Stomach (tissue), 8 donors: ENCODE measurements at regions not wholly inside any gene's neighbourhood (a gene's known extent, or its start where the extent isn't known, plus 50 kb on each side); places are given as distances from the start of the nearest gene placed in this dataset.

ENCODE experiments used
- DNase-seq, 2 donors: peaks; one replicate each; pipeline versions ENCODE4 v3.0.0 to v3.0.0-alpha.2; 2013 to 2019
- H3K27ac ChIP-seq, 5 donors: fragments of 200-600 bp in 4 of 5; sonication (generic) in 4 of 5; one replicate each; pipeline ENCODE4 v1.5.1; 2013 to 2019; ENCODE audit warnings: mild to moderate bottlenecking in 1 of 5, moderate library complexity in 1 of 5
- H3K27me3 ChIP-seq, 3 donors: fragments of 200-600 bp; sonication (generic); one replicate each; pipeline ENCODE4 v1.5.1; 2017 to 2019; ENCODE audit warnings: mixed run types in 1 of 3
- H3K36me3 ChIP-seq, 4 donors: fragments of 200-600 bp; sonication (generic); 1 replicate in 3 of 4; 2 replicates in 1 of 4; pipeline ENCODE4 v1.5.1; 2016 to 2019
- H3K4me1 ChIP-seq, 4 donors: fragments of 200-600 bp; sonication (generic); one replicate each; pipeline ENCODE4 v1.5.1; 2016 to 2019
- H3K4me3 ChIP-seq, 4 donors: fragments of 200-600 bp; sonication (generic) in 3 of 4; one replicate each; pipeline ENCODE4 v1.5.1; 2016 to 2019; ENCODE audit warnings: mild to moderate bottlenecking in 1 of 4
- H3K9me3 ChIP-seq, 4 donors: fragments of 200-600 bp; sonication (generic); one replicate each; pipeline ENCODE4 v1.5.1; 2016 to 2019
- CTCF ChIP-seq, 7 experiments: fragments of 450-650 bp in 4 of 7; fragments of 200-600 bp in 3 of 7; sonication (generic) in 3 of 7; IDR thresholded peaks; one replicate each; pipeline ENCODE4 v1.5.1; 2016 to 2019; ENCODE audit warnings: antibody characterized with exemption in 7 of 7, control low read depth in 2 of 7, mild to moderate bottlenecking in 1 of 7
- EP300 ChIP-seq: sonication (generic); formaldehyde crosslinking; IDR thresholded peaks from one replicate; pipeline ENCODE4 v1.6.1; 2017; ENCODE audit warnings: antibody characterized with exemption
- POLR2AphosphoS5 ChIP-seq, 3 donors: sonication (generic); formaldehyde crosslinking; IDR thresholded peaks; one replicate each; pipeline ENCODE4 v1.6.1; 2016; ENCODE audit warnings: antibody characterized with exemption in 3 of 3
- WGBS, 5 donors: extraction: QIAGEN DNeasy Blood & Tissue Kit in 3 of 5; methylation state at CpG; one replicate each; pipeline versions ENCODE4 v1.1.5 to v1.1.7; 2013 to 2018; 5-methylcytosine and 5-hydroxymethylcytosine counted together
- intact Hi-C: fragments of 100-400 bp; cut with DNase I; formaldehyde crosslinking; loops from one replicate; pipeline ENCODE4 v1.15.1; 2023; ENCODE audit warnings: low total_unique reads
- donor health status: healthy with polysubstance abuse.
- donor health status: Bipolar disorder and iron deficiency.
- donor health status: healthy.

- intact Hi-C loops = no loop called here
- H3K27me3 ChIP-seq = no peaks in the 10 kb centered on the region
- no peaks in the 10 kb centered on the region for H3K36me3 ChIP-seq
- TF ChIP-seq CTCF (IDR thresholded peaks at IDR 0.05) = no peak
- no peak for TF ChIP-seq POLR2AphosphoS5 (IDR thresholded peaks at IDR 0.05)
- TF ChIP-seq EP300 = no peak
- H3K4me3 ChIP-seq = no peak overlapping the region
- peaks cover 0 to 12% (median 0%) of the 10 kb centered on the region in 4 donors for H3K4me1 ChIP-seq
- no peak for DNase-seq
- peak overlapping the region in 1 of 5 donors; percentile 19 for H3K27ac ChIP-seq
- no peaks in the 10 kb centered on the region for H3K9me3 ChIP-seq
- WGBS, 5 donors = 61 to 80% (median 70%) methylated on average over 7 of the region's 7 CpGs
Observed at GRCh38 chr2:100767810-100768806, 51.8 kb upstream of the NPAS2 start.
